GM10266 (cell line): ENCODE measurements at regions not wholly inside any gene's neighbourhood (a gene's known extent, or its start where the extent isn't known, plus 50 kb on each side); places are given as distances from the start of the nearest gene placed in this dataset.

Source experiments
- DNase-seq: peaks from one replicate; pipeline ENCODE4 v3.0.0; 2012; ENCODE audit errors: extremely low spot score
- CTCF ChIP-seq: IDR thresholded peaks from 2 replicates; pipeline ENCODE4 v1.5.1; 2012; ENCODE audit warnings: mild to moderate bottlenecking, low read depth; ENCODE audit not compliant: control insufficient read depth, insufficient read depth; ENCODE audit errors: missing control alignments

GRCh38 chr19:34057155-34057554 is 115.1 kb upstream of the LSM14A start:
- no peak for DNase-seq
- TF ChIP-seq CTCF = no peak

GRCh38 chr19:34066007-34066643 is 106.2 kb upstream of the LSM14A start:
- TF ChIP-seq CTCF = no peak
- no peak for DNase-seq

GRCh38 chr19:34067861-34068271 is 104.4 kb upstream of the LSM14A start:
- no peak for TF ChIP-seq CTCF
- no peak for DNase-seq

- DNase-seq = no peak
- TF ChIP-seq CTCF = no peak
Observed at GRCh38 chr19:34075661-34076091, 96.6 kb upstream of the LSM14A start.

GRCh38 chr19:34082289-34083077 is 89.8 kb upstream of the LSM14A start:
- no peak for TF ChIP-seq CTCF
- no peak for DNase-seq

GRCh38 chr19:34084396-34085145 is 87.7 kb upstream of the LSM14A start:
- no peak for DNase-seq
- no peak for TF ChIP-seq CTCF
